NCI-H187 treated with DMSO at 0.1 percent for 48 hours (cell line): ENCODE measurements at regions not wholly inside any gene's neighbourhood (a gene's known extent, or its start where the extent isn't known, plus 50 kb on each side); places are given as distances from the start of the nearest gene placed in this dataset.

Source experiments
- DNase-seq: peaks from one replicate; lab custom pipeline; 2025; lab: John Stamatoyannopoulos, UW

- DNase-seq: no peak
Observed at GRCh38 chr1:193799948-193800690, 613.7 kb upstream of the B3GALT2 start.

DNA sequence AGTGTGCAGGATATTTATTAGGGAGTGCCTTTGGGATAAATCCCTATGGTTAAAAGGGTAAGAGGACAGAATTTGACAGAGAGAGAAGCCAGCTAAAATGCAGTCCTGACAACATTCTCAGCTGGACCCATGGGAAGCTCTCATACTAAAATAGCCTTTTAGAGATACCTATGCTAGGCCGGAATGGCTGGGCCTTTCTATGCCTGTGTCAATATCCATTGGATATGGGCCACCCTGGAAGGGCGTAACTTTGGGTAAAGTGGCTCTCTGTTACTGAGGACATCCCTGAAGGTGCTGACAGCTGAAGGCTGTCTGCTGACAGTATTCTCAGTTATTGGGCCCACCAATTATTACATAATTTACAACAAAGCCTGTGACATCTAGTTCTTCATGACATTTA is 613.0 kb upstream of the B3GALT2 start:
- no peak for DNase-seq

DNA sequence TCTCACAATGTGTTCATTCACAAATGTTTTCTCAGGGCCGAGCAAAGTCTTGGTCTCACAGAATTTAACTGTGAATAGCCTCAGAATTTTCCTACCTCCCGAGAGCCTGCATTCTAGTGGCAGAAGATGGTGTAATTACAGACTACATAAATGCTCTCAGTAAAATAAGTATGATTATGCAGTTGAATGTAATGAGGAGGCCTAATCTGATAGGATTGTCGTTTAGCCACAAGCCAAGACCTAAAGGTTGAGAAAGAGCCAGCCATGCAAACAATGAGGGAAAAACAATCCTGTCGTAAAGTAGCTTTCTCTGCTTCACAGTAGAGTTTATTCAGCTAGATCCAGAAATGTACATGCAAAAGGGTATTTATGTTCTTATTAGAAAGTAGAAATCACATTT is 607.8 kb upstream of the B3GALT2 start:
- DNase-seq: no peak

DNA sequence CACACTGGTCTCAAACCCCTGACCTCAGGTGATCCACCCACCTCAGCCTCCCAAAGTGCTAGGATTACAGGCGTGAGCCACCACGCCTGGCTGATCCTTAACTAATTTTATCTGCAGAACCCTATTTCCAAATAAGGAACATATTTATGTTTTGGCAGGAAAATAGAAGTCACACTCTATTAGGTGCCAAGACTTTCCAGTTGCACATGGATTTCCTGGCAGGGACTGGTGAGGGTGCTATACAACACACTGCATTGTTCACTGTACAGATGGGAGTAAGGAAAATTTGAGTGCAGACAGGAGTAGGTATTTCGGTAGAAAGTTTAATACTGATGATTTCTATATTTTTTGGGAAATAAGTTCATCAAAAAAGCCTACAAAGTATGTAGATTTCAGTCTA is 605.3 kb upstream of the B3GALT2 start:
- DNase-seq: no peak

DNA sequence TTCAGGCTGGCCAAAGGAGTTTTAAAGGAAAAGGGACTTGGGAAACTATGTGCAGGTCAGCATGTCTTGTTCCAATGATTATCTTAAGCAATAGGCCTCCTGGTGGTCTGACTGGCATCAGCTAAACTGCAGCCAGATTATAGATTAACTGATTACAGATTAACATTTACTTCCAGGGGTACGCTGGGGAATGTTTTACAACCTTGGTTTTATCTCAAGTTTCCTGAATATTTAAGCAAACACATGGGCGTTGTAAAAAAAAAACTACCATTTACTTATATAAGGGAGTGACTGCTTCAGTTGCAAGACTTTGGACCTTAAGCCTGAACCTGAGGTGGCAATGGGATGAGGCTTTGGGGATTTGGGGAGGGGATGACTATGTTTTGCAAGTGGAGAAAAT is 600.6 kb upstream of the B3GALT2 start:
- DNase-seq: no peak

DNA sequence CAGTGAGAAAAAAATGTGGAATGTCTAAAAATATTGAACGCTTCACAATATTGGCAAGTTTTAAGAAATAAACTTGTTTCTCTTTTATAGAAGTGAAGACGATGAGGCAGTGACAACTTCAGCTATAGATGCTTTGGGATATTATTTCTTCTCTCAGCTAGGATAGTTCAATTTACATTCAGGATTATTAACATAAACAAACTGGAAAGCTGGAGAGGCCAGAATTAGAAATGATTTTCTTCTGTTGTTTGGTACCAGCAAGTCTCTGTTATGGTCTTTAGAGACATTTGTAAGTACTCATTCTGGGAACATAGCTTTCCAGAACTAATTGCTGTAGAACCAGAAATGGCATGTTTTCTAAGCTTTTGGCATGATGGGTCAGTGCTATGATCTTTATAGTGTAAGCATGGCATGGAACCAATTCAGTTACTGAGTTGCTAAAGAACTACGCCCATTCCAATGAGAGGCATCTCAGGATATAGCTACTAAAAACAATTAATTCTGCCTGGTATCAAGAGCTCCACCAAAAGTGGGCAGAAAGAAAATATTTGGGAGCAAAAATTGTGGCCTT is 599.5 kb upstream of the B3GALT2 start:
- DNase-seq: no peak

DNA sequence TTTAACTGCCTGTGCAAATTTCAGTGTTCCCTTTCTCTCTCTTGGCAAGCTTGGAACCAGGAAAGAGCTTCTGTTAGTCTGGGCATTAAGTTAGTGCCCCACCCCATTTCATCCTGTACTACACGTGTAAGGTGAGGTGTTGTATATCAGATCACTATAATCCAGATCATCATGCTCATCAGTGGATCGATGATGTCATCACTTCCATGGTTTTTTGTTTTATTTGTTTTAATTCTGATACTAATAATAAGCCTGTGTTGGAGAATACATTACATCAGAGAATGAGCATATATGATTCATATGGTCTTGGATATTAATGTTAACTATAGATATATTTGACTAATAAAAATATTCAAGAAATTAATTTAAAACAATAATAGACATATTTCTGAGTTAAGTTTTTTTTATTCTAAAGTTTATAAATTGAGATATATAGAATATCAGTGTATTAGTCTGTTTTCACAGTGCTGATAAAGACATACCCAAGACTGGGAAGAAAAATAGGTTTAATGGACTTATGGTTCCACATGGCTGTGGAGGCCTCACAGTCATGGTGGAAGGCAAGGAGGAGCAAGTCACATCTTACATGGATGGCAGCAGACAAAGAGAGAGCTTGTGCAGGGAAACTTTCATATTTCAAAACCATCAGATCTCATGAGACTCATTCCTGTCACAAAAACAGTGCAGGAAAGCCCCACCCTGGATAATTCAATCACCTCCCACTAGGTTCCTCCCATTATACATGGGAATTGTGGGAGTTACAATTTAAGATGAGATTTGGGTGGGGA is 588.3 kb upstream of the B3GALT2 start:
- DNase-seq: no peak

GRCh38 chr1:193771596-193771995 is 585.2 kb upstream of the B3GALT2 start:
- no peak for DNase-seq

- DNase-seq: no peak
Observed at GRCh38 chr1:193769651-193770050, 583.2 kb upstream of the B3GALT2 start.

GRCh38 chr1:193767886-193768285 is 581.5 kb upstream of the B3GALT2 start:
- no peak for DNase-seq

GRCh38 chr1:193766329-193766728 is 579.9 kb upstream of the B3GALT2 start:
- no peak for DNase-seq

DNA sequence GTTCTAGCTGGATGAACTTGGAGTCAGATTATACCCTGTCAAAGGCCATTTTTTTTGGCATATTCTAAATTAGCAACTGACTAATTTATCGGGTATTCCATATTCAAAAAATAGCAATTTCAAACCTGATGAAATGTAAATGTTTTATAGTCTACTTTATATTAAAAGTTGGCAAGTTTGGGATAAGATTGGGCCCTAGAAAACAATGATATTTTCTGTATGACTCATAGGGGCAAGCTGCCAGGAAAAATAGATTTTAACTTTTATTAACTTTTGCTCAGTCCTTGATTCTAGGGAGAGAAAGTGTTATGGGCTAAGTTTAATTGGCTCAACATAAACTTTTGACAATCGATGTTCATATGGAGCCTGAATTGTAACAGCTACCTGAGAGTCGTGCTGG is 576.9 kb upstream of the B3GALT2 start:
- no peak for DNase-seq

- DNase-seq: no peak
Observed at GRCh38 chr1:193762236-193762635, 575.8 kb upstream of the B3GALT2 start.

DNA sequence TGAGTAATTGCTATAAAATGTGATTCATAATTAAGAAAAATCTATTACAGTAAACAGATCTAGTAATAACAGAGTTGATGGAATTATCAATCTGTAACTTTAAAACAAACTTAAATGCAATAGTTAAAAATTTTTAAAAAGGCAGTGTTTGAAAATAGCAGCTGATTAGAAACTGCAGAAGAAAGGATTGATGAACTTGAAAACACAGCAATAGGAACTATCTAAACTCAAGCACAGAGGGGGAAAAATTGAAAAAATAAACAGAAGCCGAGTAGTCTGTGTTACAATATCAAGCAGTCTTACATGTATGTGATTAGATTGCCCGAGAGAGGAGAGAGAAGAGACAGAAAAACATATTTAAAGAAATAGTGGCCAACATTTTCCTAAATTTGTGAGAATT is 569.0 kb upstream of the B3GALT2 start:
- no peak for DNase-seq

GRCh38 chr1:193754732-193755427 is 568.5 kb upstream of the B3GALT2 start:
- no peak for DNase-seq

- DNase-seq: no peak
Observed at GRCh38 chr1:193754151-193754550, 567.7 kb upstream of the B3GALT2 start.

DNA sequence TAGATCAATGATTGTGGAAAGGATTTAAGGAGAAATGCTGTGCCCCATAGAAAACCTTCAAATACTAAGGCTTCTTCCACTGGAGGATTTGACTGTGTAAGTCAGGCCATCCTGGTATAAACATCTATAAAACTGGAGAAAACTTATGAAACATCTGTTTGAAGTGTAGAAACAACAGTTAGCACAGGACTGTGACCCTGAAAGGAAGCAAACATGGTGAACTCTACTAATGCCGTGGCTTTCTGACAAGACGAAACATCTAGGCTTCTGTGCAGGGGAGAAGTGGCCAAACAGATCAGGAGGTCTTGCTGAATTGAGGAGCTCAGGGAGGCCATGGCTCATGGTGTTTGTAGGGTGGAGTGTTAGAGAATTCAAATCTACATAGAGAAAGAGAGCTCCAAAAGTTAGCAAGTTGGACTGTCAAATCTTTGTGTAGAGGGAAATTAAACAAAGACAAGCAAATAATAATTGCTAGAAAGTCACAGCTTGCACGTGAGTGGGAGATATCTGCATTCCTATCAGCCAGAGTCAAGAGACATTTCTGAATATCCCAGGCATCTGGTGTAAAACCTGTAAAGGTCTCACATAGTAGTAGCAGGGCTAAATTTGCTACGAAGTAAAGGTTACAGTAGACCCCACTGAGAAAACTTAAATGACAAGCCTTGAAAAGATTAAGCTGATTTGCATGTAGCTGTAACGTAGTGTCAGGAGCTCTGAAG is 566.8 kb upstream of the B3GALT2 start:
- DNase-seq: no peak

DNA sequence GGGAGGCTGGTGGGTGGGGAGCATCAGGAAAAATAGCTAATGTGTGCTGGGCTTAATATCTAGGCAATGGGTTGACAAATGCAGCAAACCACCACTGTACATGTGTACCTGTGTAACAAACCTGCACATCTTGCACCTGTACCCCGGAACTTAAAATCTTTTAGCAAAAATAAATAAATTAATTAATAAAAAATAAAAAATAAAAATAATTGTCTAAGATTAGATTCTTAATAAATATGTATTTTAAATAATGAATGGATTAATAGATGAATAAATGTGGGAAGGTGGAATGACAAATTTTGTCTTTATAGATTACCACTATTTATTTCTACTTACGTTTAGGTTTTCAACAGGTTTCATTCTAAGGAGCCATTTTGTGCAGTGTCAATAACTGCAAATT is 563.5 kb upstream of the B3GALT2 start:
- no peak for DNase-seq

DNA sequence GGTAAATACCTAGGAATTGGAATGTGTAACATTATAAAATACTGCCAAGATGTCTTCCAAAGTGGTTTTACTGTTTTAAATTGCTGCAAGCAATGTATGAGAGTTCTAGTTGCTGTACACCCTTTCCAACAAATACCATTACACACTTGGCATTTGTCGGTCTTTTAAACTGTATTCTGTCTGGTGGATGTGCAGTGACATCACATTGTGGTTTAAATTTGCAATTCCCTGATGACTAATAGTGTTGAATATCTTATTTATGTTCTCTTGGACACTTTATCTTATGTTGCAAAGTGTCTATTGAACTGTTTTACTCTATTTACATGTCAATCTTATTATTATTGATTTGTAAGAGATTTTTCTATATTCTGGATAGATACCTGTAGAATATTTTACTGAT is 561.2 kb upstream of the B3GALT2 start:
- DNase-seq: no peak

GRCh38 chr1:193741228-193741627 is 554.8 kb upstream of the B3GALT2 start:
- DNase-seq: no peak

DNA sequence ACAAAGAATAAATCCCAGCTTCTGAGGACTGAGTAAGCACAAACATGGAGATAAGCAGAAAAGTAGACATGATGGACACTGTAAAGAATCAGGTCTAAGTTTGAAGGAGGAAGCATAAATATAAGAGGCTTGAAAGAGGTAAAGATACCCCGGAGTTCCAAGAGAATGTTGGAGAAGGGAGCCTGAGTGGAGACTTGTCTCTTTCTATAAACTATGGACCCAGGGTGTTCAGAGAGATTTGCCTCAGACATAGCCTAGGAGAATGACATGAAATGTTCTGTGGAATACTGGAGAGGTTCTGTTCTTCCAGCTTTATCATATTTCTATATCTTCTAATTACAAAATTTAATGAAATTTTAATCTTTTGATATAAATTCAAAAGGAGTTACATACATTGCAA is 554.3 kb upstream of the B3GALT2 start:
- DNase-seq: no peak

GRCh38 chr1:193736507-193736906 is 550.1 kb upstream of the B3GALT2 start:
- no peak for DNase-seq
